HG03103 (cell line): ENCODE measurements at regions not wholly inside any gene's neighbourhood (a gene's known extent, or its start where the extent isn't known, plus 50 kb on each side); places are given as distances from the start of the nearest gene placed in this dataset.
"Not testable (repeated sequence)": the region's sequence is repeated elsewhere in the genome, so short reads cannot be mapped to it uniquely, and the experiment has no call there.

Experiments used
- ATAC-seq: cut with Tn5 transposase; IDR thresholded peaks from one replicate; pipeline ENCODE4 v1.9.1; 2021; ENCODE audit warnings: low read depth; ENCODE audit not compliant: unreplicated experiment

- ATAC-seq, result no peak
Measured at GRCh38 chr6:6808915-6809314, 220.4 kb downstream of the LY86 start.

- no peak for ATAC-seq
Measured at GRCh38 chr6:6810727-6811126, 222.2 kb downstream of the LY86 start.

DNA sequence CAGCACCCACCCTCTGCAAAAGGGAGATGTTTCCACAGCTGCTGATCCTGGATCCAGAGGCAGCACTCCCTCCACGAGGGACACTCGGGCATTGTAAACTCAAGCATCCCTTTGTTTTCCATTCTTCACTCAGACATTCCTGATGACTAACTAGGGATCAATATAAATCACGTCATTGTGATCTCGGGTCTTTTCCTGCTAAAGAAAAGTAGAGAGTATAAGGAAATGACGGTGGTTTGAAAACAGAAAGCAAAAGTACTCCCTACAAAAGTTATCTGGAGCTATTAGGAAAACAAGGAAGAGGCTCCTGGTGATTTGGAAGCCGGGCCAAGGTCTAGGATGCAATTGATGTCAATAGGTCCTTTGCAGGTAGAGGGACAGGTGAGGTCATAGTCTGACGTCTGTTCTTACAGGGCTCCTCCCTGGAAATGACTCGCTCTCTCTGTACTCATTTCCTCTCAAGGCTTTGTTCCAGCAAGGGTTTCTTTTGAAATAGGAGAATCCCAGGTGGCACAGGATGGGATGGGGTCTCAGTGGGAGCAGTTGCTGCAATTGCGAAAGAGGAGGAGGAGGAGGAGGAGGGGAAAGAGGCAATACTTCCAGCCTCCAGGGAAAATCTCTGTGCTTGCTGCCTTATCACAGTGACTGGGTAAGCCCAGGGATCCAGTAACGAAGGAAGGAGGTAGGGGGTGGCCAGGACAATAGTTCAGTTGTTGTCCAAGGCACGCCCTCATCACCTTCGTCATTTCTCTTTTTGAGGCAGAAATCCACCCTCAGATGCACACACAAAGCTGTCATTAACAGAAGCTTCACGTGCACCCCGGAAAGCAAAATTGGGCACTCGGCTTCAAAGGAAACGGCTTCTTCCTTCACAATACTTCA is 222.8 kb downstream of the LY86 start:
- no peak for ATAC-seq

GRCh38 chr6:6812427-6812826 is 223.9 kb downstream of the LY86 start:
- ATAC-seq, result no peak

DNA sequence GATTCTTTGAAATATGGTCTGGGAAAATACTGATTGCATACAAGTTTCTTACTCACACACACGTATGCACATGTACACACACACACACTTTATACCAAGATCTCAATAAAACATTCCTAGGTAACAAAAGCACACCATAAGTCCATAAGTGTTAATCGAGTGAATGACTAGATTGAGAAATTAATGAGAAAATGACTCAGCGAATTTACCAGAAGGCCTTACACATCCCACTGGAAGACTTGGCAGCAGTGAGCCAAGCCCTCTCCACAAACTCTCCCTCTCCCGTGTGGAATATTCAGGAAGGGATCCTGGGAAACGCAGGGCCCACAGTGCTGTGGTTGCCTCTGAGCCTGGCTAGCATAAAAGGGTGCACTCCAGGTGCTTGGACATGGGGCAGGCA is 227.2 kb downstream of the LY86 start:
- ATAC-seq, result no peak

DNA sequence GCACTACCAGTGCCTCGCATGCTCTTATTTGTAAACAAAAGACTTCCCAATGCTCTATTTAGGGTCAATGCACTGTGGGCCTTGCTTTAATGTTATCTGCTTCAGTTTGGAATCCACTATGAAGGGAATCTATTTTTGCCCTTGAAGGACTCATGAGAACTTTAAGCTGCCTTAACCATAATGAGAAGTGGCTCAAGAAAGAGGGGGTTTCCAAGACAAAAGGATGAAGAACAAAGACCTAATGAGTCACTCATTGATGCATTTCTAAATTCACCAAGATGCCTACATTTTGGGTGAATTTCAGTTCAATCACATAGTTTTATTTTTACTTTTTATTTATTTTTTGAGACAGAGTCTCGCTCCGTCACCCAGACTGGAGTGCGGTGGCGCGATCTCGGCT is 228.2 kb downstream of the LY86 start:
- no peak for ATAC-seq

DNA sequence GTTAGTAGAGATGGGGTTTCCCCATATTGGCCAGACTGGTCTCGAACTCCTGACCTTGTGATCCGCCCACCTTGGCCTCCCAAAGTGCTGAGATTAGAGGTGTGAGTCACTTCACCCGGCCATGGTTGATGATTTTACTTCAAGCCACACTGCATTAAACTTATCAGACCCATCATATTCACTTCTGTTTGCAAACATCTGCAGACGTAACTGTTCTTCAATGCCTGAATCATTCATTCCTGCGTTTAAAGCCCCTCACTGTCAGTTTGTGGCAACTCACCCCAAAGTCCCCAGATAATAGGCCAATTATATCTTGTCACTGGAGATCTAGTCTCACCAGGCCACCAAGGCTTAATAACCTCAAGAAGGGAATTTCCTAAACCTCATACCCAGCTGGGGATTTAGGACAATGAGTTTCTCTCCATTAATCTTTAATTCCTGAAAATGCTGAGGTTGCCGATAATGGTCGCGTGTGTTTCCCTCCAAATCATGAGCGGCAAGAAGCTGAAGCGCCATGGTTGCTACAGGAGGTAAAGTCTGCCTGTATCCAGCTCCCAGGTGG is 229.6 kb downstream of the LY86 start:
- ATAC-seq, result no peak

- ATAC-seq, result no peak
Measured at GRCh38 chr6:6820641-6821238, 232.2 kb downstream of the LY86 start.

GRCh38 chr6:6821639-6822261 is 233.2 kb downstream of the LY86 start:
- ATAC-seq, result no peak

- no peak for ATAC-seq
Measured at GRCh38 chr6:6823030-6823429, 234.5 kb downstream of the LY86 start.

DNA sequence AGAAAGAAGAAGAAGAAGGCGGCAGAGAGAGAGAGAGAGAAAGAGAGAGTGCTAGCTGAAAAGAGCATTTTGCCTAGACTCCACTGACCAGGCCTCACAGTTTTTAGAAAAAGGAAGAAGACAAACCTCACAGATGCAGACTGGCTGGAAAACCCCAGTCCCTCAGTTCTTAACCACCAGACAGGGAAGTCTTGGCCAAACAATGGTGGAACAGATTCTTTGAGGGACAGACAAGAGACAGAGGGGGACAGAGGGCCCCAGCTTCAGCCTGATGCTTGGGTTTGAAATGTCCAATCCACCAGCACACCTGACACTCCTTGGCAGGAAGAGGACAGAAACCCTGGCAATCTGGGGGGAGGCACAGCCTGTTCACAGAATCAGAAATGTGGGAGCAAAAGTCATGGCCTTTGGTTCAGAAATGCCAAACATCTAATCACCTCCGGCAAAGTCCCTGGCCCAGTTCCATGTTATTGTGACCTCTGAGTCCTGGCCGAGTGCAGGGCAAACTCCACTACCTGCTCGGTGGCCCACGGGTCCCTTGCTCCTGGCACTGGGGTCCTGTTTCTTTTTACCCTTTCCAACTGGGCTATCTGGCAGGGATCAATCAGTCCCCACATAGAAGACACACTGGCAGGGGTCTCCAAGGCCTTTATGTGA is 235.2 kb downstream of the LY86 start:
- no peak for ATAC-seq

GRCh38 chr6:6824381-6824780 is 235.9 kb downstream of the LY86 start:
- no peak for ATAC-seq

DNA sequence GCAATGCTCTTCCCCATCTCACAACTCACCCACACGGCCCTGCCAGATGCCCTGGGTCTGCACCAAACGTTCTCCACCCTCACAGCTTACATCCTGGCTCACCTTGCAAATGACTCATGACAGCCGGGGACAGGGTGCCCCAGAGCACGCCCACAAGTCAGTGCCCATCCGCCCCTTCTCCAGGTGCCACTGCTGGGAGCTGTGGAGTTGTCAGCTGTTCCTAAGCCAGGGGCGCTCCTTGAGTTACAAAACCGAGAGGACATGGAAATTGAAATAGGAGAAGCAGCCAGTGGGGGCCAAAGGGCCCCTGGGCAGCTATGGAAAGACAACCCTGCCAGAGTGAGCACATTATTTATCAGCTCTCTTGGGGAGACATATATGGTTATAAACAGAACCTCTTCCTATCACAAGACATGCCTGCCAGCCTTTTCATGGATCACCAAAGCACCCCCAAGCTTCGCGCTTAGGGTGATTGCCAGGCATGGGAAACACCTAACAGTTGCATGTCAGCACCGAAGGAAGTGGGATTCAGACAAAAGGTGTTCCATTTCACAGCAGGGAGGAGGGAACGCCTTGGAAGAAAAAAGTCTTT is 236.8 kb downstream of the LY86 start:
- ATAC-seq, result no peak

GRCh38 chr6:6826095-6826901 is 237.8 kb downstream of the LY86 start:
- ATAC-seq, result peak; percentile 51

DNA sequence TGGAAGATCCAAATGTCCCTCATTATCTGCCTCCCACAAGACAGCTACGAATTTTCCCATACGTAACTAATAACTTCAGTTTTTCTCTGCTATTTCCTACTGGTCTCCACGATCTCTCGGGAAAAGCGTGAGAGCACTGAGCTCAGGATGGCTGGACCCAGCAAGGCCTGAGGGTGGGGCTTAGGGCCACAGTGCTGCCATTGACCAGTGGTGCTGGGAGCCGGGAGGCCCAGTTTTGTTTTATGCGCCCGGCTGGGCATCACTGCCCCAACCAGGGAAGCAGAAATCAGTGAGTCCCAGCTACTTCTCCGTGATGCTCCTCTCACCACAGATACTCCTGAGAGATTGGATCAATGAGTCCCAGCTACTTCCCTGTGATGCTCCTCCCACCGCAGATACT is 238.4 kb downstream of the LY86 start:
- ATAC-seq, result no peak

GRCh38 chr6:6829872-6830685 is 241.6 kb downstream of the LY86 start:
- ATAC-seq, result no peak

GRCh38 chr6:6830686-6831063 is 242.2 kb downstream of the LY86 start:
- ATAC-seq, result not testable (repeated sequence)

- no peak for ATAC-seq
Measured at GRCh38 chr6:6832439-6832838, 243.9 kb downstream of the LY86 start.
